Vagina (tissue), 2 donors: ENCODE measurements at regions not wholly inside any gene's neighbourhood (a gene's known extent, or its start where the extent isn't known, plus 50 kb on each side); places are given as distances from the start of the nearest gene placed in this dataset.

Source experiments
- DNase-seq, 2 donors: peaks; one replicate each; pipeline ENCODE4 v3.0.0-alpha.2; 2017; ENCODE audit errors: extremely low spot score in 2 of 2
- H3K27ac ChIP-seq: fragments of 200-600 bp; sonication (generic); one replicate; pipeline ENCODE4 v1.5.1; 2019
- H3K27me3 ChIP-seq: fragments of 200-600 bp; sonication (generic); one replicate; pipeline ENCODE4 v1.5.1; 2019
- H3K36me3 ChIP-seq, 2 donors: fragments of 200-600 bp; sonication (generic); one replicate each; pipeline ENCODE4 v1.5.1; 2017 to 2019
- H3K4me1 ChIP-seq: fragments of 200-600 bp; sonication (generic); one replicate; pipeline ENCODE4 v1.5.1; 2019
- H3K4me3 ChIP-seq, 2 donors: fragments of 200-600 bp; sonication (generic); 1 replicate in 1 of 2; 2 replicates in 1 of 2; pipeline ENCODE4 v1.5.1; 2016 to 2019
- H3K9me3 ChIP-seq: fragments of 200-600 bp; sonication (generic); one replicate; pipeline ENCODE4 v1.5.1; 2019
- CTCF ChIP-seq, 3 experiments: fragments of 450-650 bp in 2 of 3; fragments of 200-600 bp in 1 of 3; sonication (generic) in 1 of 3; IDR thresholded peaks; one replicate each; pipeline ENCODE4 v1.5.1; 2017 to 2019; ENCODE audit warnings: antibody characterized with exemption in 3 of 3, mild to moderate bottlenecking in 2 of 3, moderate library complexity in 2 of 3
- POLR2A ChIP-seq, 2 donors: fragments of 450-650 bp; IDR thresholded peaks; one replicate each; pipeline ENCODE4 v1.6.1; 2017; ENCODE audit warnings: antibody characterized with exemption in 2 of 2, mild to moderate bottlenecking in 2 of 2, moderate library complexity in 2 of 2
- POLR2AphosphoS5 ChIP-seq, 2 donors: sonication (generic); formaldehyde crosslinking; IDR thresholded peaks; one replicate each; pipeline ENCODE4 v1.9.0; 2017; ENCODE audit warnings: antibody characterized with exemption in 2 of 2, mild to moderate bottlenecking in 2 of 2, low read depth in 1 of 2; ENCODE audit not compliant: insufficient read depth in 1 of 2
- intact Hi-C: fragments of 100-400 bp; cut with DNase I; formaldehyde crosslinking; loops from one replicate; pipeline ENCODE4 v1.15.1; 2023

GRCh38 chr13:21997726-21998125 lies 326.9 kb downstream of the FGF9 start:
- Histone ChIP-seq H3K27me3 (no peaks in the 10 kb centered on the region), H3K36me3 (no peaks in the 10 kb centered on the region), H3K4me1 (no peaks in the 10 kb centered on the region), H3K27ac (no peak overlapping the region), H3K4me3 (no peak overlapping the region), H3K9me3 (no peaks in the 10 kb centered on the region)
- no peak for TF ChIP-seq CTCF (IDR thresholded peaks at IDR 0.05)
- TF ChIP-seq POLR2A (IDR thresholded peaks at IDR 0.05) = no peak
- TF ChIP-seq POLR2AphosphoS5 (IDR thresholded peaks at IDR 0.05; ENCODE audit: insufficient read depth in 1 of 2, low read depth in 1 of 2) = no peak
- intact Hi-C loops = no loop called here
- no peak for DNase-seq

- Histone ChIP-seq H3K9me3 (no peaks in the 10 kb centered on the region), H3K27ac (no peak overlapping the region), H3K27me3 (no peaks in the 10 kb centered on the region), H3K4me1 (no peaks in the 10 kb centered on the region), H3K36me3 (no peaks in the 10 kb centered on the region), H3K4me3 (no peak overlapping the region)
- intact Hi-C loops = no loop called here
- no peak for DNase-seq
- TF ChIP-seq POLR2A (IDR thresholded peaks at IDR 0.05) (no peak), CTCF (IDR thresholded peaks at IDR 0.05) (no peak), POLR2AphosphoS5 (IDR thresholded peaks at IDR 0.05; ENCODE audit: insufficient read depth in 1 of 2, low read depth in 1 of 2) (no peak)
Measured at GRCh38 chr13:21998279-21998990, 327.6 kb downstream of the FGF9 start.

- Histone ChIP-seq H3K4me1 (no peaks in the 10 kb centered on the region), H3K4me3 (no peak overlapping the region), H3K27ac (no peak overlapping the region), H3K36me3 (no peaks in the 10 kb centered on the region), H3K9me3 (no peaks in the 10 kb centered on the region), H3K27me3 (no peaks in the 10 kb centered on the region)
- no peak for TF ChIP-seq CTCF (IDR thresholded peaks at IDR 0.05)
- TF ChIP-seq POLR2AphosphoS5 (IDR thresholded peaks at IDR 0.05; ENCODE audit: insufficient read depth in 1 of 2, low read depth in 1 of 2) = no peak
- TF ChIP-seq POLR2A (IDR thresholded peaks at IDR 0.05) = no peak
- no peak for DNase-seq
- intact Hi-C loops = no loop called here
Measured at GRCh38 chr13:21999666-22000065, 328.8 kb downstream of the FGF9 start.

- no peak for DNase-seq
- Histone ChIP-seq H3K4me3 (no peak overlapping the region), H3K27ac (no peak overlapping the region), H3K4me1 (no peaks in the 10 kb centered on the region), H3K9me3 (no peaks in the 10 kb centered on the region), H3K36me3 (no peaks in the 10 kb centered on the region), H3K27me3 (no peaks in the 10 kb centered on the region)
- intact Hi-C loops = no loop called here
- TF ChIP-seq POLR2AphosphoS5 (IDR thresholded peaks at IDR 0.05; ENCODE audit: insufficient read depth in 1 of 2, low read depth in 1 of 2) = no peak
- TF ChIP-seq CTCF (IDR thresholded peaks at IDR 0.05) = no peak
- no peak for TF ChIP-seq POLR2A (IDR thresholded peaks at IDR 0.05)
Measured at GRCh38 chr13:22000191-22000590, 329.3 kb downstream of the FGF9 start.

GRCh38 chr13:22001336-22001735 lies 330.5 kb downstream of the FGF9 start:
- no peak for DNase-seq
- no peaks in the 10 kb centered on the region for H3K27me3 ChIP-seq
- no peak overlapping the region for H3K27ac ChIP-seq
- no peaks in the 10 kb centered on the region for H3K36me3 ChIP-seq
- H3K4me1 ChIP-seq = no peaks in the 10 kb centered on the region
- TF ChIP-seq POLR2AphosphoS5 (IDR thresholded peaks at IDR 0.05; ENCODE audit: insufficient read depth in 1 of 2, low read depth in 1 of 2) (no peak), POLR2A (IDR thresholded peaks at IDR 0.05) (no peak), CTCF (IDR thresholded peaks at IDR 0.05) (no peak)
- no peak overlapping the region for H3K4me3 ChIP-seq
- H3K9me3 ChIP-seq = no peaks in the 10 kb centered on the region
- intact Hi-C loops = no loop called here
